RWPE2 (cell line): ENCODE measurements at regions not wholly inside any gene's neighbourhood (a gene's known extent, or its start where the extent isn't known, plus 50 kb on each side); places are given as distances from the start of the nearest gene placed in this dataset.

Experiments used
- ATAC-seq: fragments of 200-7000 bp; cut with Tn5 transposase; 3 replicates; pipeline ENCODE4 v1.9.1; 2021; ENCODE audit warnings: low read depth
- DNase-seq: peaks from one replicate; pipeline ENCODE4 v3.0.0-alpha.2; 2020; ENCODE audit warnings: low spot score
- H3K27ac ChIP-seq: fragments of 450-650 bp; 2 replicates; pipeline ENCODE4 v1.5.1; 2017; ENCODE audit warnings: mild to moderate bottlenecking; ENCODE audit not compliant: poor library complexity, severe bottlenecking
- H3K27me3 ChIP-seq: fragments of 250-450 bp; sonication (Bioruptor Pico); 2 replicates; pipeline ENCODE4 v1.5.1; 2021; ENCODE audit warnings: mild to moderate bottlenecking, moderate library complexity; ENCODE audit not compliant: insufficient read depth, poor library complexity, severe bottlenecking
- H3K36me3 ChIP-seq: fragments of 250-450 bp; sonication (Bioruptor Pico); 2 replicates; pipeline ENCODE4 v1.5.1; 2020; ENCODE audit warnings: low read depth, mild to moderate bottlenecking, moderate library complexity
- H3K4me1 ChIP-seq: fragments of 250-450 bp; sonication (Bioruptor Pico); 2 replicates; pipeline ENCODE4 v1.5.1; 2021; ENCODE audit warnings: mild to moderate bottlenecking, moderate library complexity; ENCODE audit not compliant: insufficient read depth, poor library complexity, severe bottlenecking
- H3K4me3 ChIP-seq: fragments of 250-450 bp; sonication (Bioruptor Pico); 2 replicates; pipeline ENCODE4 v1.5.1; 2021; ENCODE audit warnings: mild to moderate bottlenecking, moderate library complexity; ENCODE audit not compliant: severe bottlenecking
- H3K9me3 ChIP-seq: fragments of 250-450 bp; sonication (Bioruptor Pico); 2 replicates; pipeline ENCODE4 v1.5.1; 2021; ENCODE audit warnings: mild to moderate bottlenecking, moderate library complexity; ENCODE audit not compliant: severe bottlenecking
- TF ChIP-seq, protein P1 (sequence below): fragments of 450-650 bp; IDR thresholded peaks from one replicate; pipeline ENCODE4 v1.5.1; 2017; ENCODE audit warnings: mild to moderate bottlenecking, moderate library complexity; ENCODE audit not compliant: poor library complexity, severe bottlenecking

DNA sequence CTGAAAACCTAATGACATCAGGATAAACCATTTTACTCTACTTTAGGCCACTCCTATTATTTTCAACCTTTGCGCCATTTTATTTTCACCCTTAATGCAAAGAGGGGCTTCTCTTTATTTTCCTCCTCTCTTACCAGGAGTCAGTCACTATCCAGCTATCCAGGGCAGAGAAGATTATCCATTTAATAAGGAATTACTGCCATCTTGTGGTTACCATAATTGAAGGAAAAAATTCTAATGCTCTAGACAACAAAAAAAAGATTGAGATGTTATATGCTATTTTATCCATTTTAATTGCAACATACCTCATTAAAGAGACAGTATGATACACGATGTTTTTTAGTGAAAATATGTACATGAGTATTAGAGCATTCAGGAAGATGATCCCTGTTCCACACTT is 514.5 kb upstream of the FAM241A start:
- Histone ChIP-seq H3K27ac (no peak overlapping the region), H3K4me3 (no peak overlapping the region), H3K9me3 (no peaks in the 10 kb centered on the region), H3K36me3 (no peaks in the 10 kb centered on the region), H3K27me3 (no peaks in the 10 kb centered on the region), H3K4me1 (no peaks in the 10 kb centered on the region)
- TF ChIP-seq, protein P1, sequence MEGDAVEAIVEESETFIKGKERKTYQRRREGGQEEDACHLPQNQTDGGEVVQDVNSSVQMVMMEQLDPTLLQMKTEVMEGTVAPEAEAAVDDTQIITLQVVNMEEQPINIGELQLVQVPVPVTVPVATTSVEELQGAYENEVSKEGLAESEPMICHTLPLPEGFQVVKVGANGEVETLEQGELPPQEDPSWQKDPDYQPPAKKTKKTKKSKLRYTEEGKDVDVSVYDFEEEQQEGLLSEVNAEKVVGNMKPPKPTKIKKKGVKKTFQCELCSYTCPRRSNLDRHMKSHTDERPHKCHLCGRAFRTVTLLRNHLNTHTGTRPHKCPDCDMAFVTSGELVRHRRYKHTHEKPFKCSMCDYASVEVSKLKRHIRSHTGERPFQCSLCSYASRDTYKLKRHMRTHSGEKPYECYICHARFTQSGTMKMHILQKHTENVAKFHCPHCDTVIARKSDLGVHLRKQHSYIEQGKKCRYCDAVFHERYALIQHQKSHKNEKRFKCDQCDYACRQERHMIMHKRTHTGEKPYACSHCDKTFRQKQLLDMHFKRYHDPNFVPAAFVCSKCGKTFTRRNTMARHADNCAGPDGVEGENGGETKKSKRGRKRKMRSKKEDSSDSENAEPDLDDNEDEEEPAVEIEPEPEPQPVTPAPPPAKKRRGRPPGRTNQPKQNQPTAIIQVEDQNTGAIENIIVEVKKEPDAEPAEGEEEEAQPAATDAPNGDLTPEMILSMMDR: peak; percentile 41
- no peak for DNase-seq
- ATAC-seq: peak; percentile 59; the same call in 2 of the 3 replicates

DNA sequence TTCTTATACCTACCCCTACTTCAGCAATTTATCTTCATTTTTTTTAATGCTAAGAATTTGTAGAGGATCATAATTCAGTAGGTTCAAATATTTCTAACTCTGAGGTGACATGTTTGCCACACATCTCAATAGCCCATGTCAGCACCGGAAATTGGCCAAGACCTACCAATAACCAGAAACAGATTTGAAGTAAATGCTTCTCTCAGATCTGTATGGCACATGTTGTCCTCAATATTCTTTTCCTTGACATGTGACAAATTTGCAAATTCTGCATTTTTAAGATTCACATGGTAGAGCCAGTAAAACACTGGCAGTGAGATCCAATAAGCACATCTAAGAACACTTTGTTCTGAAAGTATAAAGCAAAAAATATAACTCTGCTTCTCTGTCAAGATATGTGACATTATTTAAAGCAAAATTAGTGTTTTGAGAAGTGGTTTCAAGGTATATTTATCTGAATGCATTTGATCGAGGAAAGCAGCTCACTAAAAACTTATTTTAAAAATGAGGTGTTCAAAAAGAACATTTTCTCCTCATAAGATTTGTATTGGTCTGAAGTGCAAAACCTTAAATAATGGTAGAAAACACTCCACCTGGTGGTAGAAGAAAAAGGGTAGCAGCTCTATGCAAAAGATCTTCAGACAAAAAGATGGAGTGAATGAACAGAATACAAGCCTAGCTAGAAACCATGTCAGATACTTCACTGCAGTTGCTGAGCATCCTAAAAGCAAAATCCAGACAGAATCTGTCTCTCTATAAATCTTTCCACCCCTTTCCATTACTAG is 513.8 kb upstream of the FAM241A start:
- Histone ChIP-seq H3K9me3 (no peaks in the 10 kb centered on the region), H3K27me3 (no peaks in the 10 kb centered on the region), H3K27ac (no peak overlapping the region), H3K4me1 (no peaks in the 10 kb centered on the region), H3K36me3 (no peaks in the 10 kb centered on the region), H3K4me3 (no peak overlapping the region)
- TF ChIP-seq, protein P1: peak; percentile 37
- no peak for DNase-seq
- 0 out of 3 replicates have a peak, but pooled peaks have one; percentile 50 for ATAC-seq

DNA sequence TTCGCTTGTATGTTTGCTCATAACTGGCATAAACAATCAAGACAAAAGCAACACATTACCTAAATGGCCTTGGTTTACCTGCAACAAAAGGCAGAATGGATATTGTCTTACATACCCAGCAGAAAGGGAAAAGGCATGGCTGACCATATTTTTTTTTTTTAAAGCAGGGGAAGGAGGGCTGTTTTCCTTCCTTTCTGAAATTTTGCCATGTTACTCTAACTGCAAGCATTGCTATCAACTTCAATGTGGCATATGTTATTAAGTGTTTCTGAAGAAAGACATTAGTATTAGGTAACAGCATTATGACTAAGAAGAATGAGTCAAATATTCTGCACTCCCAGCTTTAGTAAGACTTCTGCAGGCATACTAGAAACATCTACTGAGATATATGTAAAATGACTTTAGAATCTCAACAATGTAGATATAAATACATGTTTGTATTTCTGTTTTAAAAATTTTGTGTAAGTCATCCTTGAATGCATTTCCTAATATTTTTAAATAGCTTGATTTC is 512.6 kb upstream of the FAM241A start:
- no peak overlapping the region for H3K27ac ChIP-seq
- no peaks in the 10 kb centered on the region for H3K27me3 ChIP-seq
- H3K4me1 ChIP-seq: no peaks in the 10 kb centered on the region
- TF ChIP-seq, protein P1: no peak
- no peaks in the 10 kb centered on the region for H3K9me3 ChIP-seq
- no peak for DNase-seq
- no peak overlapping the region for H3K4me3 ChIP-seq
- ATAC-seq: peak; percentile 80
- H3K36me3 ChIP-seq: no peaks in the 10 kb centered on the region

DNA sequence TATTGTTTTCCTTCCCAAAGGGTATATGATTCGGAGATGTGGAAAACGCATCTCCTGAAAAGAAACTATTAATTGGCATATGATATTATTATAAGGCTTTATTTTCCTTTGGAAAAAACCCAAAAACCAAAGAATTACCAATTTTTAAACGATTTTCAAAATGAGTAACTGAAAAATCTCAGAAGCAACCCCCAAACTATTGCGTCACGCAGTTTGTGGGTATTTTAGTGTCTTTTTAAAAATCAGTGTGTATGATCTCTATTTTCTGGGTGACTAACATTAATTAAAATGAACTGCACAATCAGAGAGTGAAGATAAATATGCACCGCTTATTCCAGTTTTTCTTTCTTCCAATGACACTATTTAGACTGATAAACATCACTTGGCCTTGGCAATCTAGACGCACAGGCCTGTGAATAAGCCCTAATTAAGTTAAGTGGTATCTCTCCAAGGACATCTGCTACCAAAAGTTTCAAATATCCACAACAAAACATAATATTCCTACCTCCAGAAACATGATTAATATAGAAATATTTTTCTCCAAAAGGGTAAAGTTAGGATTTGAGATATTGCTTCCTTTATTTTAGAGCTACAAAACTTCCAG is 511.5 kb upstream of the FAM241A start:
- TF ChIP-seq, protein P1: no peak
- no peaks in the 10 kb centered on the region for H3K9me3 ChIP-seq
- H3K4me1 ChIP-seq: peaks cover 1% of the 10 kb centered on the region
- no peak overlapping the region for H3K27ac ChIP-seq
- no peak for DNase-seq
- no peak overlapping the region for H3K4me3 ChIP-seq
- no peak for ATAC-seq
- H3K27me3 ChIP-seq: no peaks in the 10 kb centered on the region
- no peaks in the 10 kb centered on the region for H3K36me3 ChIP-seq

DNA sequence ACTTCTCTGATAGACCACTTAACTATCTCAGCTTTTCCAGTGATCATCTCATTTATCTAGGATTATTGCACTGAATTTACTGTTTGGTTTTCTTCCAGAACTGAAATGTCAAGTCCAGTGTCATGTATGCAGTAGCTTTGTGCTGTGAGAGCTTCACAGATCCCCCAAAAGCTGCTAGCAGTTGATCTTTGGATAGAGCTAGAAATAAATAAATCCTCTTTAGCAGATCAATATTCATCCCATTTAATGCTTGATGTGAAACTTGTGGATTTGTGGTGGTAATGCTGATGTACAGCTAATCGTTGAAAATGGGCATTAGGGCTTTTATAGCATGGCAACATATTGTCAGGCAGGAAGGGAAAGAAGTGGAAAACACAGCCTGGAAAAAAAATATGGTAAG is 509.6 kb upstream of the FAM241A start:
- no peaks in the 10 kb centered on the region for H3K36me3 ChIP-seq
- no peak for DNase-seq
- H3K27me3 ChIP-seq: no peaks in the 10 kb centered on the region
- no peak for ATAC-seq
- TF ChIP-seq, protein P1: no peak
- no peaks in the 10 kb centered on the region for H3K9me3 ChIP-seq
- H3K4me3 ChIP-seq: no peak overlapping the region
- peaks cover 8% of the 10 kb centered on the region for H3K4me1 ChIP-seq
- no peak overlapping the region for H3K27ac ChIP-seq
